HUES6 (cell line): ENCODE measurements at regions not wholly inside any gene's neighbourhood (a gene's known extent, or its start where the extent isn't known, plus 50 kb on each side); places are given as distances from the start of the nearest gene placed in this dataset.

ENCODE experiments used
- H3K27ac ChIP-seq: 2 replicates; pipeline ENCODE4 v1.7.0; 2013; ENCODE audit warnings: low read depth, mild to moderate bottlenecking, low read length, inconsistent platforms
- H3K27me3 ChIP-seq: 2 replicates; pipeline ENCODE4 v1.6.1; 2013; ENCODE audit warnings: low read length; ENCODE audit not compliant: control insufficient read depth, insufficient read depth
- H3K36me3 ChIP-seq: 2 replicates; pipeline ENCODE4 v1.6.1; 2013; ENCODE audit warnings: low read length; ENCODE audit not compliant: control insufficient read depth, insufficient read depth
- H3K4me1 ChIP-seq: 2 replicates; pipeline ENCODE4 v1.6.1; 2013; ENCODE audit warnings: low read length; ENCODE audit not compliant: control insufficient read depth, insufficient read depth
- H3K4me3 ChIP-seq: 2 replicates; pipeline ENCODE4 v1.5.1; 2013; ENCODE audit warnings: low read depth, low read length
- H3K9ac ChIP-seq: one replicate; pipeline ENCODE4 v1.6.1; 2013; ENCODE audit warnings: mild to moderate bottlenecking, low read length
- H3K9me3 ChIP-seq: 2 replicates; pipeline ENCODE4 v1.6.1; 2013; ENCODE audit warnings: low read depth, low read length; ENCODE audit not compliant: control insufficient read depth, insufficient read depth

DNA sequence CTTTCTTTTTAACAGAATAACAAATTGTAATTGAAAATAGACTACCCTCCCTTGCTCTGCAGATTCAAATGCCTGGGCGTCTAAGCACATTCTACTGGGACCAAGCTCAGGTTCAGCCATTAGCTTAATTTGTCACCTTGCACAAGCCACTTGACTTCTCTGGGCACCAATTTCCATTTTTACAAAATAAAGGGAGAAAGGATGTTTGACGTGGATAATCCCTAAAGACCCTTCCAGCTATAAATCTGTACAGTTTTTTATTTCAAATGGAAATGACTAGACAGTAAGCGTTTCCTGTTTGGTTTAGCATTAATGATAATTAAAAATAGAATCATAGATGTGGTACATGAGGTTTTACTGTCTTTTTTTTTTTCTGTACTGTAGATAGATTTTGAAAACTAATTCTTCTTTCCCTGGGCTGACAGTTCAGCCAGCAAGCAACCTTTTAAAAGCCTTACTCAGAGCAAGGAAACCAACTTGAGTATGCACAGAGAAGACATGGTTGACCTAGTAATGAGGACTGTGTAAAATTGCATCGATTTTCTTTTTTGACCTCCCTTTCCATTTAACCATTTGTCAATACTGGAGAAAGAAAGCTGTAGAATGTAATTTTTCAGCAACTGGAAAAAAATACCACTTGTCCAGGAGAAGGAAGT lies 1329.5 kb upstream of the CDH8 start:
- H3K9me3 ChIP-seq: no peaks in the 10 kb centered on the region
- H3K9ac ChIP-seq: no peak overlapping the region
- H3K27me3 ChIP-seq: no peaks in the 10 kb centered on the region
- H3K27ac ChIP-seq: no peak overlapping the region
- no peaks in the 10 kb centered on the region for H3K36me3 ChIP-seq
- H3K4me1 ChIP-seq: peaks cover 3% of the 10 kb centered on the region; the same call in 1 of the 2 replicates
- H3K4me3 ChIP-seq: no peak overlapping the region

GRCh38 chr16:63363738-63364137 lies 1327.5 kb upstream of the CDH8 start:
- H3K36me3 ChIP-seq: no peaks in the 10 kb centered on the region
- no peaks in the 10 kb centered on the region for H3K4me1 ChIP-seq
- H3K9me3 ChIP-seq: no peaks in the 10 kb centered on the region
- H3K9ac ChIP-seq: no peak overlapping the region
- no peaks in the 10 kb centered on the region for H3K27me3 ChIP-seq
- no peak overlapping the region for H3K27ac ChIP-seq
- no peak overlapping the region for H3K4me3 ChIP-seq

- Histone ChIP-seq H3K27ac (no peak overlapping the region), H3K4me3 (no peak overlapping the region), H3K4me1 (no peaks in the 10 kb centered on the region), H3K9me3 (no peaks in the 10 kb centered on the region), H3K36me3 (no peaks in the 10 kb centered on the region), H3K9ac (no peak overlapping the region), H3K27me3 (no peaks in the 10 kb centered on the region)
Measured at GRCh38 chr16:63361032-63361624, 1324.9 kb upstream of the CDH8 start.

GRCh38 chr16:63349961-63350360 lies 1313.7 kb upstream of the CDH8 start:
- H3K27ac ChIP-seq: no peak overlapping the region
- H3K27me3 ChIP-seq: no peaks in the 10 kb centered on the region
- no peak overlapping the region for H3K9ac ChIP-seq
- no peaks in the 10 kb centered on the region for H3K9me3 ChIP-seq
- H3K36me3 ChIP-seq: no peaks in the 10 kb centered on the region
- no peak overlapping the region for H3K4me3 ChIP-seq
- no peaks in the 10 kb centered on the region for H3K4me1 ChIP-seq

- Histone ChIP-seq H3K9ac (no peak overlapping the region), H3K27ac (no peak overlapping the region), H3K27me3 (no peaks in the 10 kb centered on the region), H3K9me3 (no peaks in the 10 kb centered on the region), H3K4me3 (no peak overlapping the region), H3K36me3 (no peaks in the 10 kb centered on the region), H3K4me1 (no peaks in the 10 kb centered on the region)
Measured at GRCh38 chr16:63346000-63346399, 1309.8 kb upstream of the CDH8 start.

DNA sequence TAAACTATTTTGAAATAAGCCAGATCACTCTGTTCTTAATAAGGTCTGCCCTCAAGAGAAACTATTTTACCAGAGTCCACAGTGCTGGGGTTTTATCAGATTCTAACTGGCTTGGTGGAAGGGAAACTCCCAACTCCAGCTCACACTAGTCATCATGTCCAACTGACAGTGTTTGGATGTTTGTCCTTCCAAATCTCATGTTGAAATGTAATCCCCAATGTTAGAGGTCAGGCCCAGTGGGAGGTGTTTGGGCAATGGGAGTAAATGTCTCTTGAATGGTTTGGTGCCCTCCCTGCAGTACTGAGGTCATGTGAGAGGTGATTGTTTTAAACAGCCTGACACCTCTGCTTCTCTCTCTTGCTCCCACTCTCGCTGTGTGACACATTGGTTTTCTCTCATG lies 1301.0 kb upstream of the CDH8 start:
- Histone ChIP-seq H3K27ac (no peak overlapping the region), H3K36me3 (no peaks in the 10 kb centered on the region), H3K9ac (no peak overlapping the region), H3K9me3 (no peaks in the 10 kb centered on the region), H3K27me3 (no peaks in the 10 kb centered on the region), H3K4me3 (no peak overlapping the region), H3K4me1 (peaks cover 5% of the 10 kb centered on the region; the same call in 1 of the 2 replicates)

GRCh38 chr16:63331111-63331510 lies 1294.9 kb upstream of the CDH8 start:
- no peaks in the 10 kb centered on the region for H3K36me3 ChIP-seq
- H3K27me3 ChIP-seq: no peaks in the 10 kb centered on the region
- H3K4me3 ChIP-seq: no peak overlapping the region

GRCh38 chr16:63326736-63327339 lies 1290.6 kb upstream of the CDH8 start:
- H3K27me3 ChIP-seq: no peaks in the 10 kb centered on the region
- H3K4me3 ChIP-seq: no peak overlapping the region
- no peaks in the 10 kb centered on the region for H3K36me3 ChIP-seq
- no peak overlapping the region for H3K9ac ChIP-seq
- H3K9me3 ChIP-seq: no peaks in the 10 kb centered on the region
- no peaks in the 10 kb centered on the region for H3K4me1 ChIP-seq
- H3K27ac ChIP-seq: no peak overlapping the region

More at GRCh38 chr16:63331111-63331510, 1294.9 kb upstream of the CDH8 start:
- H3K9me3 ChIP-seq: no peaks in the 10 kb centered on the region
- no peak overlapping the region for H3K27ac ChIP-seq
- H3K9ac ChIP-seq: no peak overlapping the region
- H3K4me1 ChIP-seq: no peaks in the 10 kb centered on the region

GRCh38 chr16:63323722-63324705 lies 1287.8 kb upstream of the CDH8 start:
- Histone ChIP-seq H3K27ac (no peak overlapping the region), H3K36me3 (no peaks in the 10 kb centered on the region), H3K9ac (no peak overlapping the region), H3K27me3 (no peaks in the 10 kb centered on the region), H3K9me3 (no peaks in the 10 kb centered on the region), H3K4me1 (no peaks in the 10 kb centered on the region), H3K4me3 (no peak overlapping the region)

DNA sequence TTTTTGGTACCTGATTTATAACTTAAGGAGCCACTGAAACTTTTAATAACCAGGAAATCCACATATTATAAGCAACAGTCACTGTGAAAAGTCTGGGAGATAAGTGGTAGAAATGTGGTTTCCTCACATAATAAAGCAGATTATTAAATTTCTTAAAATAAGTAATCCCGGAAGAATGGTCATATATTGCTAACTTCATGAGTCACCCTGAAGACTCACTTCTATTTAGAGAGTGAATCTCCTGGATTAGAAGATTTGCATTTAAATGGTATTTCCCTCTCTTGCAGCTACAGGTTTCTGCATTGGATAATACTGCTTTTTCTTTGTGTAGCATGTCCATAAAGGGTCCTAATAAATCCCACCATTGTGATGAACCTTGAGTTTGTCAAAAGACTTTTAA lies 1286.8 kb upstream of the CDH8 start:
- H3K9ac ChIP-seq: no peak overlapping the region
- no peaks in the 10 kb centered on the region for H3K4me1 ChIP-seq
- no peaks in the 10 kb centered on the region for H3K36me3 ChIP-seq
- H3K27ac ChIP-seq: no peak overlapping the region
- no peak overlapping the region for H3K4me3 ChIP-seq
- no peaks in the 10 kb centered on the region for H3K27me3 ChIP-seq
- no peaks in the 10 kb centered on the region for H3K9me3 ChIP-seq
